ENCODE measurements at regions not wholly inside any gene's neighbourhood (a gene's known extent, or its start where the extent isn't known, plus 50 kb on each side); places are given as distances from the start of the nearest gene placed in this dataset.

- ATAC-seq (ENCODE audit: insufficient read depth, low read depth) (peak; percentile 79), DNase-seq (no peak)
- TF ChIP-seq CTCF (IDR thresholded peaks at IDR 0.05; ENCODE audit: borderline replicate concordance, extremely low read depth, low read length, poor library complexity, severe bottlenecking): peak; percentile 58
- TF ChIP-seq EZH2 (IDR thresholded peaks at IDR 0.05; ENCODE audit: borderline replicate concordance, low read depth, low read length, severe bottlenecking): no peak
- Histone ChIP-seq H3K79me2 (ENCODE audit: insufficient read depth, low read length) (no peaks in the 10 kb centered on the region), H3K4me2 (ENCODE audit: insufficient read depth, low read length) (no peak overlapping the region), H3K9me3 (ENCODE audit: insufficient read depth, low read length, severe bottlenecking) (no peaks in the 10 kb centered on the region), H3K4me3 (ENCODE audit: low read depth in 1 of 2, low read length in 2 of 2) (no peak overlapping the region), H3K27ac (ENCODE audit: low read length) (no peak overlapping the region), H3K4me1 (ENCODE audit: insufficient read depth, low read length) (no peaks in the 10 kb centered on the region), H3K9ac (ENCODE audit: low read depth, low read length) (no peak overlapping the region), H3K36me3 (ENCODE audit: insufficient read depth, low read length) (no peaks in the 10 kb centered on the region), H2AFZ (ENCODE audit: low read depth, low read length) (no peak overlapping the region), H4K20me1 (ENCODE audit: insufficient read depth, low read length) (no peaks in the 10 kb centered on the region), H3K27me3 (ENCODE audit: insufficient read depth, low read length, poor library complexity) (no peaks in the 10 kb centered on the region)
Observed at GRCh38 chr14:86055512-86056075, 525.6 kb downstream of the FLRT2 start.

- Histone ChIP-seq H3K4me3 (ENCODE audit: low read depth in 1 of 2, low read length in 2 of 2) (no peak overlapping the region), H4K20me1 (ENCODE audit: insufficient read depth, low read length) (no peaks in the 10 kb centered on the region), H3K36me3 (ENCODE audit: insufficient read depth, low read length) (no peaks in the 10 kb centered on the region), H3K79me2 (ENCODE audit: insufficient read depth, low read length) (no peaks in the 10 kb centered on the region), H3K27me3 (ENCODE audit: insufficient read depth, low read length, poor library complexity) (no peaks in the 10 kb centered on the region), H3K9ac (ENCODE audit: low read depth, low read length) (no peak overlapping the region), H3K27ac (ENCODE audit: low read length) (no peak overlapping the region), H2AFZ (ENCODE audit: low read depth, low read length) (no peak overlapping the region), H3K4me1 (ENCODE audit: insufficient read depth, low read length) (no peaks in the 10 kb centered on the region), H3K9me3 (ENCODE audit: insufficient read depth, low read length, severe bottlenecking) (no peaks in the 10 kb centered on the region), H3K4me2 (ENCODE audit: insufficient read depth, low read length) (no peak overlapping the region)
- no peak for DNase-seq
- TF ChIP-seq CTCF (IDR thresholded peaks at IDR 0.05; ENCODE audit: borderline replicate concordance, extremely low read depth, low read length, poor library complexity, severe bottlenecking) (no peak), EZH2 (IDR thresholded peaks at IDR 0.05; ENCODE audit: borderline replicate concordance, low read depth, low read length, severe bottlenecking) (no peak)
- no peak for ATAC-seq (ENCODE audit: insufficient read depth, low read depth)
Observed at GRCh38 chr14:86052868-86053267, 522.9 kb downstream of the FLRT2 start.

- H3K79me2 ChIP-seq (ENCODE audit: insufficient read depth, low read length): no peaks in the 10 kb centered on the region
Observed at GRCh38 chr14:86050757-86051156, 520.8 kb downstream of the FLRT2 start.

More at GRCh38 chr14:86050757-86051156, 520.8 kb downstream of the FLRT2 start:
- no peaks in the 10 kb centered on the region for H3K27me3 ChIP-seq (ENCODE audit: insufficient read depth, low read length, poor library complexity)
- TF ChIP-seq EZH2 (IDR thresholded peaks at IDR 0.05; ENCODE audit: borderline replicate concordance, low read depth, low read length, severe bottlenecking) (no peak), CTCF (IDR thresholded peaks at IDR 0.05; ENCODE audit: borderline replicate concordance, extremely low read depth, low read length, poor library complexity, severe bottlenecking) (no peak)
- ATAC-seq (ENCODE audit: insufficient read depth, low read depth): no peak
- H3K4me1 ChIP-seq (ENCODE audit: insufficient read depth, low read length): no peaks in the 10 kb centered on the region
- no peak for DNase-seq
- no peaks in the 10 kb centered on the region for H3K36me3 ChIP-seq (ENCODE audit: insufficient read depth, low read length)
- no peak overlapping the region for H3K4me2 ChIP-seq (ENCODE audit: insufficient read depth, low read length)
- no peak overlapping the region for H2AFZ ChIP-seq (ENCODE audit: low read depth, low read length)
- H3K9ac ChIP-seq (ENCODE audit: low read depth, low read length): no peak overlapping the region
- H3K4me3 ChIP-seq (ENCODE audit: low read depth in 1 of 2, low read length in 2 of 2): no peak overlapping the region
- H4K20me1 ChIP-seq (ENCODE audit: insufficient read depth, low read length): no peaks in the 10 kb centered on the region
- H3K27ac ChIP-seq (ENCODE audit: low read length): no peak overlapping the region
- no peaks in the 10 kb centered on the region for H3K9me3 ChIP-seq (ENCODE audit: insufficient read depth, low read length, severe bottlenecking)
